ENCODE measurements at regions not wholly inside any gene's neighbourhood (a gene's known extent, or its start where the extent isn't known, plus 50 kb on each side); places are given as distances from the start of the nearest gene placed in this dataset.
"Not testable (repeated sequence)": the region's sequence is repeated elsewhere in the genome, so short reads cannot be mapped to it uniquely, and the experiment has no call there.

DNA sequence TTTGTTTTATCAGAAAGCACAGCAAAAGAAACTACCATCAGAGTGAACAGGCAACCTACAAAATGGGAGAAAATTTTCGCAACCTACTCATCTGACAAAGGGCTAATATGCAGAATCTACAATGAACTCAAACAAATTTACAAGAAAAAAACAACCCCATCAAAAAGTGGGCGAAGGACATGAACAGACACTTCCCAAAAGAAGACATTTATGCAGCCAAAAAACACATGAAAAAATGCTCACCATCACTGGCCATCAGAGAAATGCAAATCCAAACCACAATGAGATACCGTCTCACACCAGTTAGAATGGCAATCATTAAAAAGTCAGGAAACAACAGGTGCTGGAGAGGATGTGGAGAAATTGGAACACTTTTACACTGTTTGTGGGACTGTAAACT lies 460.4 kb upstream of the MKI67 start:
- not testable (repeated sequence) for DNase-seq (ENCODE audit: low read depth, low spot score); H3K27ac ChIP-seq

DNA sequence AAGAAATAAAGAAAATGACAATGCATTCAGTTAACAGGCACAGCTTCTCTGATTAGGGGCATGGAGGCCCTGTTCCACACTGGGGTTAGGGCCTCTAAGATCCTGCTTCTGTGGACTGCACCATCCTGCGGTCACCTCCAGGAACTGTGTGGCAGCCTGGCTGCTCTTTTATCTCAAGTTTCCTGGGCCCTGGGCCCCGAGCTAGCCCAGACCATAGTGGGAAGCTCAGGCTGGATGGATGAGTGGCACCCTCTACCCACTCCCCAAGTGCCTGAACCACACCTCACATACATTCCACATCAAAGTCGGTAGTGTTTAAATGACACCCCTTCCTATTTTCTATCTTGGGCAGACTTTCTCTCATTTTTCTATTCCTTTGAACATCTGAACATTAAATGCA lies 461.5 kb upstream of the MKI67 start:
- no peak overlapping the region for H3K27ac ChIP-seq
- no peak for DNase-seq (ENCODE audit: low read depth, low spot score)

- no peak overlapping the region for H3K27ac ChIP-seq
- DNase-seq (ENCODE audit: low read depth, low spot score): no peak
Observed at GRCh38 chr10:128588402-128588801, 462.2 kb upstream of the MKI67 start.

DNA sequence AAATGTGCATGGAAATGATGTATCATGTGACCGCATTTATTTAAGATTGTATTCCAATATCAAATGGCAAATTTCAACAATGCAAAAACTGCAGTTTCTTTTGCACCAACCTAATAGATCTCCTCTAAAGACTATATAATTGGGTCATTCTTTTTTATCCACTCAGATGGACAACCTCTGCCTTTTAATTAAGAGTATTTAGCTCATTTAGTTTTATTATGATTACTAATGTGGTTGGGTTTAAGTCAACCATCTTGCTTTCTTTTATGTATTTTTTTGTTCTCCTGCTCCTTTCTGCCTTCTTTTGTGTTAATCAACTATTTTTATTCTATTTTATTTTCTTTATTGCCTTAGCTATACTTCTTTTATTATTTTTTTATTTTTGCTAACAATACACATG lies 468.5 kb upstream of the MKI67 start:
- DNase-seq (ENCODE audit: low read depth, low spot score): no peak
- no peak overlapping the region for H3K27ac ChIP-seq

DNA sequence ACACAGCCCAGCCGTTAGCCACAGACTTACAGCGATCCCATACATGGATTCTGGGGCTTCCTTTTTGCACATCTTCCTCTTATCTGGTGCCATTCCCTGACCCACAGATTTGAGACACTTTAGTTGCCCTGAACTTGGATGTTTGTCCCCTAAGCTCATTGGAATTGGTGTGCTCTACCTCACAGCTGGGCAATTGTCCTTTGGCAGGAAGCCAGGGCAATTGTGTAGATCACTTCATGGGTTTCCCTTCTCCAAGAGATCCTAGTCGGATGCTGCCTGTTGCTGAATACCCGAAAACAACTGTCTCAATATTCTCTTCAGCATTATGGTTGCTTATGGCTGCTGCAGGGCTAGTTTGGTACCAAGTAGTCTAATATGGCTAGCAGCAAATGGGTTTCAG lies 470.7 kb upstream of the MKI67 start:
- no peak for DNase-seq (ENCODE audit: low read depth, low spot score)
- no peak overlapping the region for H3K27ac ChIP-seq

- no peak overlapping the region for H3K27ac ChIP-seq
- no peak for DNase-seq (ENCODE audit: low read depth, low spot score)
Observed at GRCh38 chr10:128599030-128599429, 472.8 kb upstream of the MKI67 start.

GRCh38 chr10:128599538-128599937 lies 473.3 kb upstream of the MKI67 start:
- DNase-seq (ENCODE audit: low read depth, low spot score): no peak
- H3K27ac ChIP-seq: no peak overlapping the region

GRCh38 chr10:128602183-128602582 lies 476.0 kb upstream of the MKI67 start:
- H3K27ac ChIP-seq: no peak overlapping the region
- no peak for DNase-seq (ENCODE audit: low read depth, low spot score)

DNA sequence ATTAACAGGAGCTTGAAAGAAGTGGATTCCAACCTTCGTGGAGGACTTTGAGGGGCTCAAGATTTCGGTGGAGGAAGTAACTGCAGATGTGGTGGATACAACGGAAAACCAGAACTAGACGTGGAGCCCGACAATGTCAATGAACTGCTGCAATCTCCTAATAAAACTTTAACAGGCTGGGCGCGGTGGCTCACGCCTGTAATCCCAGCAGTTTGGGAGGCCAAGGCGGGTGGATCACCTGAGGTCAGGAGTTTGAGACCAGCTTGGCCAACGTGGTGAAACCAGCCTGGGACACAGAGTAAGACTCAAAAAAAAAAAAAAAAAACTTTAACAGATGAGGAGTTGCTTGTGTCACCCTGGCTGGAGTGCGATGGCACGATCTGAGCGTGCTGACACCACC lies 477.8 kb upstream of the MKI67 start:
- no peak for DNase-seq (ENCODE audit: low read depth, low spot score)
- H3K27ac ChIP-seq: no peak overlapping the region

DNA sequence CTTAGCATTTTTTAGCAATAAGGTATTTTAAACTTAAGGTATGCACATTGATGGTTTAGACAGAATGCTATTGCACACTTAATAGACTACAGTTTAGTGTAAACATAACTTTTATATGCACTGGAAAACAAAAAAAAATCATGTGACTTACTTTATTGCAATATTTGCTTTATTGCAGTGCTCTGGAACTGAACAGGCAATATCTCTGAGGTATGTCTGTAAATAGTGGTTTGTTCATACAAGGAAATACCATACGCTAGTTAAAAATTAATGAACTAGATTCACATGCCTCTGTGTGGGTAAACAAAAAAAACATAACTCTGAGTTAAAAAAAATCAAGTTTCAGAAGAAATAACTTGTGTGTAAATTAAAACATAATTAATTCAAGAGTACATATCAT lies 479.0 kb upstream of the MKI67 start:
- no peak for DNase-seq (ENCODE audit: low read depth, low spot score)

DNA sequence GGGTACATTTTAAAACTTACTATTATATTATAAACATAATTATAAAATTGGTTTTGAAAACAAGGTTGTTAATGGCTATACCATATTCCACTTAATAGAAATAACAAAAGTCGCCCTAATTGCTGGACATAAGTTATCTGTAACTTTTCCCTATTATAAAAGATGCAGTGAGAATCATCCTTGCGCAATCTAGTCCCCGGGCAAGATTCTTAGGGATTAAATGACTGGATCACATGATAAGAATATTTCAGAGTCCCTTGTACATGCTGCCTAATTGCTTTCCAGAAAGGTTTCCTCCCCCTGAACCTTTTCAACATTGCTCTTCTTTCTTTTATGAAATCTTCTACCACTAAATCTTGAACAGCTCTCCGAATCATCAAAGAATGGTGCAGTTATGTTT lies 479.8 kb upstream of the MKI67 start:
- DNase-seq (ENCODE audit: low read depth, low spot score): no peak
- no peak overlapping the region for H3K27ac ChIP-seq

More for the DNA sequence above, 479.0 kb upstream of the MKI67 start:
- no peak overlapping the region for H3K27ac ChIP-seq

GRCh38 chr10:128608791-128609190 lies 482.6 kb upstream of the MKI67 start:
- no peak for DNase-seq (ENCODE audit: low read depth, low spot score)
- H3K27ac ChIP-seq: no peak overlapping the region

DNA sequence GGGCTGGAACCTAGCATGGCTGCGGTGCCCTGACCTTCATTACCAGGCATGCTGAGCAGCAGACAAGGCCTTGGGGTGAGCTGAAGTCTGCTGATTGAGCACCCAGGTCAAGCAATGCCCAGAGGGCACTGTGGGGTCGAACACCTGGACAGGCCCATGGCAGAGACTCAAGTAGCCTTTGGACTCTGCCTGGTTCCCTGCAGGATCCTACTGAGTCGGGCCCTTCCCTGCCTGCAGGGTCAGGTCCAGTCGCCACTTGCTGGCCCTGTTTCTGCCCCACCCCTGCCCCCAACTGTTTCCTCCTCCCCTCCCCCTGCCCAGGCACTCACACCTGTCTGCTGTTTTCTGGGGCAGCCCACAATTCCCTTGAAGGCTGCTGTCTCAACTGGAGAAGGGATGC lies 483.2 kb upstream of the MKI67 start:
- no peak for DNase-seq (ENCODE audit: low read depth, low spot score)
- no peak overlapping the region for H3K27ac ChIP-seq

- no peak overlapping the region for H3K27ac ChIP-seq
- DNase-seq (ENCODE audit: low read depth, low spot score): no peak
Observed at GRCh38 chr10:128610113-128610512, 483.9 kb upstream of the MKI67 start.

DNA sequence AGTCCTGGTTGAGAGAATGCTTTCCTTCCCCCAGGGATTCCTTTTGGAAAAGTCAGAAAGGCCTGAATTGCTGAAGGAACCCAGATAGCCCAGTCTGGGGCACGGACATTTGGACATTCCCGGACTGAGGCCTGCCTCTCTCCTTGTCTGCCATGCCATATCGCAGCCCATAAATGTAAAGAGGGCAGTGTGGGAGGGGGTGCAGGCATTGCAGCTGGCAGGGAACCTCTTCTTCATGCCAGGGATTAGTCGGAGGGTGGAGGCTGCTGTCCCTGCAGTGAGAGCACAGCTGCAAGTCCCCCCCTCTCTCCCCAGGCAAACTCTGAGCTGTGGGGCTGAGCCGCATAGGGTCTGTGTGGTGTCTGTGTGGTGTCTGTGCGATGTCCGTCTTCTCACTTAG lies 486.0 kb upstream of the MKI67 start:
- no peak overlapping the region for H3K27ac ChIP-seq
- DNase-seq (ENCODE audit: low read depth, low spot score): no peak

DNA sequence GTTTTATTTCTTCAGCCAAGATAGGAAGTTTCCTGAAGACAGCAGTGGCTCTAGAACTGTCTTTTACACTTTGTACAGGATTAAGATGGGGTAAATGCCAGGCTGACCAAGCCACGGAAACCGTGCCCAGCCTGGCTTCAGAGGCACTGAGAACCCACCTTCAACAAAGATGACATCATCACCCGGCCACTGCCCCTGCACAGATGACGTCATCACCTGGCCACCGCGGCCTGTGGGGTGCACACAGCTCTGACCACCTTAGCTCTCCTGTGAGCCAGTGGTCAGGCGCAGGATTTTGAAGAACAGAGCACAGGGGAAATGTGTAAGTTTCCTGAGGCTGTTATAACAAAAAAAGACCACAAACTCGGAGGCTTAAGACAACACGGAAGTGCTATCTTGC lies 486.4 kb upstream of the MKI67 start:
- DNase-seq (ENCODE audit: low read depth, low spot score): no peak
- H3K27ac ChIP-seq: no peak overlapping the region

DNA sequence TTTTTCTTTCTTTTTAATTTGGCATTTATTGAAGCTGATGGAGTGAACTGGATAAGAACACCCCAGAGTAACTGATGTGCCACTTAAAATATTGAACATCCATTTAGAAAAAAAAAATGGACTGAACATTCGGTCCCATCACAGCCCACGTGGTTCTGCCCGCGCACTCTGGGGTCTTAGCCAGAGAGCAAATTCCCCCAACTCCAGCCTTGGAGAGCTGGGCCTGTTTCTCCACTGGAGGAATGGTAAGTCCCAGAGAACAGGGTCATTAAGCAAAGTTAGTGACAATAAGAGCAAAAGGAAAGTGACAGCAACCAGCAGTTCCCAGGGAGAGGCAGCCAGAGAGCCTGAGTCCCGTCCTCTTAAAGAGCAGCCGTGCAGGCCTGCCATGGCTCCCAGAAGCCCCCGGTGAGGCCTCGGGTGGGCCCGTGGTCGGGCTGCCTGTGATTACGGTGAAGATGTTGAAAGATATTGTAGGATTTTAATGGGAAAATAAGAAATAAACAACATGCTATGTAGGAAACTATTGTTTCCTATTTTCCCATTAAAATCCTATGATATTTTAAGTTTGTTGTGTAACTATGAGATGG lies 487.9 kb upstream of the MKI67 start:
- no peak for DNase-seq (ENCODE audit: low read depth, low spot score)
- H3K27ac ChIP-seq: no peak overlapping the region

DNA sequence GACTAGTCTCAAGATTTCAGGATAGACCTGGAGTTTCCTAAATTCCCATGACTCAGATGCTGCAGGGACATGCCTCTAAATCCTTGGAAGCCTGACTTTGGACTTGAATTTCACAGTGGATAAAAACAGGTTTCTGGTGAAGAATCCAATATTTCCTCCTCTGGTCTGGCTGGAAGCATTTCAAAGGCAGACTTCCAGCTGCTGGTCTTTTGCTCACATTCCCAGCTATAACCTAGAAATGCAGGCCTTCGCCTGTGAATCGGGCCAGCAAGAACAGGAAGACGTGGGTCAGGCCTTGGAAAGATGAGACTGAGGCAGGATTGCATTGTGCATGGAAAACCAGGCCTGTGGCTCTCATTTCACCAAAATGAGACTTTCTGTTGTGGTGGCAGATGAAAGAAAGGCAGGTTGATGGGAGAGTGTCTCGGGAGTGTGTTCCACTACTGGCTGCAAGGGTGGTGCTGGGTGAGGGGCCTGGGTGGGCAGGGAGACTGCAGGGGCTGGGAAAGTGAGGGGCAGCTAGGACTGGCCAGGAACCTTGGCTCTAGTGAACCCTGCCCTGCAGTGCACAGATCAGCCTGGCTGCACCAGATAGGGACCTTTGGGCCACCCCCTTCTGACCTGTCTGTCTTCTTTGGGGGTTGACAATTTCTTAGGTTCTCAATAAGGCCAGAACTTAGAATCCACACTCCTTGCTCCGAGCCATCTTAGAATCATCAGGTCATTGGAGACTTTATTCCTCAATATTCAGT lies 488.8 kb upstream of the MKI67 start:
- H3K27ac ChIP-seq: no peak overlapping the region
- DNase-seq (ENCODE audit: low read depth, low spot score): no peak

- no peak for DNase-seq (ENCODE audit: low read depth, low spot score)
- no peak overlapping the region for H3K27ac ChIP-seq
Observed at GRCh38 chr10:128617532-128617931, 491.3 kb upstream of the MKI67 start.

GRCh38 chr10:128622706-128623105 lies 496.5 kb upstream of the MKI67 start:
- no peak overlapping the region for H3K27ac ChIP-seq
- DNase-seq (ENCODE audit: low read depth, low spot score): no peak

DNA sequence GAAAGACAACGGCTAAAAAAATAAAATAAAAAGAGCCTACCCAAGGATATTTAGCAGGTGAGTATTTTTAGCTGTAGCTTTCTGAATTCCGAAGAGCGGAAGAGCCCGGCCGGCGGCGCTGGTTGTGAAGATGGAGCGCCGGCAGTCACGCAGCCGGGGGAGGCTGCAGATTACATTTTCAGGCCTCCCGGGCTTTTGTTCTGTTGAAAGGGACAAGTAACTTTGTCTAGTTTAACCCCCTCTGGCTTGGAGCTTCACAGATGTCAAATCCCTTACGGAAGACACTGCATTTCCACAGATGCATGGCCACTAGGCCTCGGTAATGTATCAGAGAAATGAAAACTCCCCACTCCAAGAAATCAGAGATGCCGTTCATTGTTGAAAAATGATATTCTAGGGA lies 497.6 kb upstream of the MKI67 start:
- no peak overlapping the region for H3K27ac ChIP-seq
- no peak for DNase-seq (ENCODE audit: low read depth, low spot score)
